ENCODE measurements at regions not wholly inside any gene's neighbourhood (a gene's known extent, or its start where the extent isn't known, plus 50 kb on each side); places are given as distances from the start of the nearest gene placed in this dataset.

DNA sequence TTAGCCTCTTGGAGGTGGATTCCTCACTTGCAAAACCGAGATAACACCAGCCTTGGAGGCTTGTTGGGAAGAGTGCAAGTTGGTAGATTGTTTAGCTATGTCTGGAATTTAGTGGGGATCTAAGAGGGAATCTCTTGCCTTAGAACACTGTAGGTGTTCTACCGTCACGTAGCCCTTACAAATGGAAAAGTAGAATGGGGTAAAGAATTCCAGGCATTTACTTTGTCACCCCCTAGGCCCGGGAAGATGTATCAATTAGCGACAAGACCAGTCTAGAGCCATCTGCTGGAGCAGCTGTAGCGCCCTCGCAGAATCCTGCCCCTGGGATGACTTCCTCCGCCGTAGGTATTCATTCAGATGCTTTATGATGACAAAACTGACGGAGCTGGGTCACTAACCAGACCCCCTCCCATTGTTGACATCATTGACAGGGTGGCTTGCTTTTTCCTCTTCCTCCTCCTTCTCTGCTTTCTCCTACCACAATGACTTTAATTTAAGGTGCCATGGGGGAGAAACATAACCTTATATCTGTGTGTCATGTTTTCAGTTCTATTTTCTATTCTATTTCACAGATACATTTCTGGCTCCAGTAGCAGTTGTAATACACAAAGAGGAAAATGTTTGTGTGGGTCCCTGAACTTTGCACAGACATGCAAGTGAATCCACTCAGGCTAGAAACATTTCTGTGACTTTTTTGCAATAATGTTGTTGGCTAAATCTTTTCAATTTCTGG is 262.6 kb upstream of the LYZL1 start:
- Histone ChIP-seq H3K9me3 (ENCODE audit: insufficient read depth, low read depth, low read length) (no peaks in the 10 kb centered on the region), H3K9me2 (replicated peaks; ENCODE audit: low read depth, low read length) (no peaks in the 10 kb centered on the region), H3K4me3 (ENCODE audit: low read length, poor library complexity, severe bottlenecking) (no peak overlapping the region), H3K4me1 (ENCODE audit: insufficient read depth, low read length, poor library complexity, severe bottlenecking) (no peaks in the 10 kb centered on the region), H3K4me2 (ENCODE audit: low read depth, low read length, poor library complexity, severe bottlenecking) (no peak overlapping the region), H2AFZ (ENCODE audit: low read length) (no peak overlapping the region), H3F3A (ENCODE audit: low read depth) (no peaks in the 10 kb centered on the region), H4K20me1 (ENCODE audit: insufficient read depth, low read length, poor library complexity, severe bottlenecking) (no peaks in the 10 kb centered on the region), H3K36me3 (ENCODE audit: insufficient read depth, low read length) (no peaks in the 10 kb centered on the region), H3K27me3 (ENCODE audit: insufficient read depth, low read length, poor library complexity, severe bottlenecking) (no peaks in the 10 kb centered on the region), H3K79me2 (ENCODE audit: insufficient read depth, low read length) (no peaks in the 10 kb centered on the region), H3K9ac (ENCODE audit: low read depth, low read length, poor library complexity, severe bottlenecking) (no peak overlapping the region)
- no peak for TF ChIP-seq EZH2phosphoT487 (IDR thresholded peaks at IDR 0.05; ENCODE audit: borderline replicate concordance)
- TF ChIP-seq, protein P1, sequence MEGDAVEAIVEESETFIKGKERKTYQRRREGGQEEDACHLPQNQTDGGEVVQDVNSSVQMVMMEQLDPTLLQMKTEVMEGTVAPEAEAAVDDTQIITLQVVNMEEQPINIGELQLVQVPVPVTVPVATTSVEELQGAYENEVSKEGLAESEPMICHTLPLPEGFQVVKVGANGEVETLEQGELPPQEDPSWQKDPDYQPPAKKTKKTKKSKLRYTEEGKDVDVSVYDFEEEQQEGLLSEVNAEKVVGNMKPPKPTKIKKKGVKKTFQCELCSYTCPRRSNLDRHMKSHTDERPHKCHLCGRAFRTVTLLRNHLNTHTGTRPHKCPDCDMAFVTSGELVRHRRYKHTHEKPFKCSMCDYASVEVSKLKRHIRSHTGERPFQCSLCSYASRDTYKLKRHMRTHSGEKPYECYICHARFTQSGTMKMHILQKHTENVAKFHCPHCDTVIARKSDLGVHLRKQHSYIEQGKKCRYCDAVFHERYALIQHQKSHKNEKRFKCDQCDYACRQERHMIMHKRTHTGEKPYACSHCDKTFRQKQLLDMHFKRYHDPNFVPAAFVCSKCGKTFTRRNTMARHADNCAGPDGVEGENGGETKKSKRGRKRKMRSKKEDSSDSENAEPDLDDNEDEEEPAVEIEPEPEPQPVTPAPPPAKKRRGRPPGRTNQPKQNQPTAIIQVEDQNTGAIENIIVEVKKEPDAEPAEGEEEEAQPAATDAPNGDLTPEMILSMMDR (conservative IDR thresholded peaks at IDR 0.05; ENCODE audit: low read length): no peak

DNA sequence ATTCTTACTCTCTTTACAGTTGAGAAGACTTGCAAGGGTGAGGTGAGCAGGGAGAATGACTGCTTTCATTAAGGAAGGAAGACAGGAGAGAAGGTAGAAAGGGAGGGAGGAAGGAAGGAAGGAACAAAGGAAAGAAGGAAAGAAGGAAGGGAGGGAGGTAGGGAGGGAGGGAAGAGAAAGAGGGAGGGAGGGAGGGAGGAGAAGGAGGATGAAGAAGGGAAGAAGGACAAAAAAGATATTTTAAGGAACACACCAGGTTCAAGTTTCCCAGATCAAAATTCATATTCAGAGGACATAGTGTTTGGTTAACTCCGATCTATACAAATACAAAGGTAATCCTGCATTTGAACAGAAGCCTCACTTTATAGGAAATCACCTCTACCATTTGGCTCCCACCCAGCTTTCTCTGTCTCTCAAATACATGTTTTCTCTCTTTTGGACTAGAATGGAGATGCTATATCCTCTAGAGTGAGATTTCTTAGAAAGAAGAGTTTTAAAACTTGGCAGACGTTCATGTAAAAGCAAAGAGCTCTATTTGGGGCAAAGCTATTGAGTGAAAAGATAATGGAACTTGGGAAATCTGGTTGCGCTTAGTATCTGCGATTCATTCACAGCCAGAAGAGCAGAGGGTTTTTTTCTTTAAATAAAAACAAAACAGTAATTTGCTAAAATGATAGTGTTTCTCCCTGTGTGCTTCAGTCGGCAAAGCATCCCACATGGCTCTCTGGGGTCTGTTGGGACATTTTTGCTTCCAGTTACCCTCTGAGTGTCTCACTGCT is 261.9 kb upstream of the LYZL1 start:
- no peaks in the 10 kb centered on the region for H3K27me3 ChIP-seq (ENCODE audit: insufficient read depth, low read length, poor library complexity, severe bottlenecking)
- H3K4me3 ChIP-seq (ENCODE audit: low read length, poor library complexity, severe bottlenecking): no peak overlapping the region
- H3F3A ChIP-seq (ENCODE audit: low read depth): no peaks in the 10 kb centered on the region
- no peak for TF ChIP-seq EZH2phosphoT487 (IDR thresholded peaks at IDR 0.05; ENCODE audit: borderline replicate concordance)
- TF ChIP-seq, protein P1 (conservative IDR thresholded peaks at IDR 0.05; ENCODE audit: low read length): no peak
- no peak overlapping the region for H3K9ac ChIP-seq (ENCODE audit: low read depth, low read length, poor library complexity, severe bottlenecking)
- H3K36me3 ChIP-seq (ENCODE audit: insufficient read depth, low read length): no peaks in the 10 kb centered on the region
- no peak overlapping the region for H3K4me2 ChIP-seq (ENCODE audit: low read depth, low read length, poor library complexity, severe bottlenecking)
- no peaks in the 10 kb centered on the region for H3K4me1 ChIP-seq (ENCODE audit: insufficient read depth, low read length, poor library complexity, severe bottlenecking)
- no peaks in the 10 kb centered on the region for H3K9me3 ChIP-seq (ENCODE audit: insufficient read depth, low read depth, low read length)
- H4K20me1 ChIP-seq (ENCODE audit: insufficient read depth, low read length, poor library complexity, severe bottlenecking): no peaks in the 10 kb centered on the region
- no peak overlapping the region for H2AFZ ChIP-seq (ENCODE audit: low read length)
- H3K9me2 ChIP-seq (replicated peaks; ENCODE audit: low read depth, low read length): no peaks in the 10 kb centered on the region; the same call in 1 of the 2 replicates
- H3K79me2 ChIP-seq (ENCODE audit: insufficient read depth, low read length): no peaks in the 10 kb centered on the region

DNA sequence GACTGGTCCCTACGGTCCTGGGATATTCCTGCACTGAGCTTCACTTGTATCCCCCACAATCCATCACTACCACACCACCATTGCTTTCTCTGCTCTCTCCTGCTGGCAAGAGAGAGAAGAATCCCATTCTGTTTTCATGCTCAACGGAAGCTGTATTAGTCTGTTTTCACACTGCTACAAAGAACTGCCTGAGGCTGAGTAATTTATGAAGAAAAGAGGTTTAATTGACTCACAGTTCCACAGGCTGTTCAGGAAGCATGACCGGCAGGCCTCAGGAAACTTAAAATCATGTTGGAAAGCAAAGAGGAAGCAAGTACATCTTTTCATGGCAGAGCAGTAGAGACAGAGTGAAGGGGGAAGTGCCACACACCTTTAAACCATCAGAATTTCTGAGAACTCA is 260.4 kb upstream of the LYZL1 start:
- no peak for TF ChIP-seq EZH2phosphoT487 (IDR thresholded peaks at IDR 0.05; ENCODE audit: borderline replicate concordance)
- TF ChIP-seq, protein P1 (conservative IDR thresholded peaks at IDR 0.05; ENCODE audit: low read length): no peak
- H4K20me1 ChIP-seq (ENCODE audit: insufficient read depth, low read length, poor library complexity, severe bottlenecking): no peaks in the 10 kb centered on the region
- no peaks in the 10 kb centered on the region; the same call in 1 of the 2 replicates for H3K9me2 ChIP-seq (replicated peaks; ENCODE audit: low read depth, low read length)
- H3K27me3 ChIP-seq (ENCODE audit: insufficient read depth, low read length, poor library complexity, severe bottlenecking): no peaks in the 10 kb centered on the region
- H3K79me2 ChIP-seq (ENCODE audit: insufficient read depth, low read length): no peaks in the 10 kb centered on the region
- H3K36me3 ChIP-seq (ENCODE audit: insufficient read depth, low read length): no peaks in the 10 kb centered on the region
- no peak overlapping the region for H3K9ac ChIP-seq (ENCODE audit: low read depth, low read length, poor library complexity, severe bottlenecking)
- no peaks in the 10 kb centered on the region for H3K4me1 ChIP-seq (ENCODE audit: insufficient read depth, low read length, poor library complexity, severe bottlenecking)
- H3F3A ChIP-seq (ENCODE audit: low read depth): no peaks in the 10 kb centered on the region
- H3K9me3 ChIP-seq (ENCODE audit: insufficient read depth, low read depth, low read length): no peaks in the 10 kb centered on the region
- no peak overlapping the region for H3K4me2 ChIP-seq (ENCODE audit: low read depth, low read length, poor library complexity, severe bottlenecking)
- H3K4me3 ChIP-seq (ENCODE audit: low read length, poor library complexity, severe bottlenecking): no peak overlapping the region
- no peak overlapping the region for H2AFZ ChIP-seq (ENCODE audit: low read length)

All from Loucy (cell line).